H1 (cell line): ENCODE measurements at regions not wholly inside any gene's neighbourhood (a gene's known extent, or its start where the extent isn't known, plus 50 kb on each side); places are given as distances from the start of the nearest gene placed in this dataset.

ENCODE experiments used
- CTCF ChIA-PET: fragments of 300-600 bp; sonication (Branson Sonifier 250); formaldehyde crosslinking; loops from one replicate; lab custom pipeline; 2021; ENCODE audit not compliant: partially characterized antibody; lab: Charles Lee
- POLR2A ChIA-PET: fragments of 300-600 bp; sonication (Branson Sonifier 250); formaldehyde crosslinking; loops from one replicate; lab custom pipeline; 2021; ENCODE audit warnings: inconsistent platforms; ENCODE audit not compliant: partially characterized antibody; lab: Charles Lee
- DNase-seq, 2 experiments: peaks; one replicate each; pipeline versions ENCODE4 v3.0.0 to v3.0.0-alpha.2; 2010 to 2022; ENCODE audit warnings: low spot score in 2 of 2, low read depth in 1 of 2, mixed read lengths in 1 of 2
- FAIRE-seq: peaks from 2 replicates; lab custom pipeline; 2011; peaks lifted over from hg19 to GRCh38; lab: Jason Lieb, UNC
- H2AFZ ChIP-seq: 2 replicates; pipeline ENCODE4 v1.8.1; 2012; ENCODE audit warnings: low read length, inconsistent platforms
- H2AK5ac ChIP-seq: 2 replicates; pipeline ENCODE4 v1.6.1; 2013; ENCODE audit warnings: low read depth, low read length
- H2BK120ac ChIP-seq: replicated peaks from 2 replicates; pipeline ENCODE3; 2013; ENCODE audit warnings: low read depth, low read length, inconsistent platforms
- H2BK12ac ChIP-seq: 2 replicates; pipeline ENCODE4 v1.6.1; 2013; ENCODE audit warnings: low read depth, low read length
- H2BK15ac ChIP-seq: 2 replicates; pipeline ENCODE4 v1.6.1; 2013; ENCODE audit warnings: low read length
- H2BK20ac ChIP-seq: 2 replicates; pipeline ENCODE4 v1.6.1; 2013; ENCODE audit warnings: low read length
- H2BK5ac ChIP-seq: 2 replicates; pipeline ENCODE4 v1.6.1; 2013; ENCODE audit warnings: low read depth, low read length
- H3K14ac ChIP-seq: 2 replicates; pipeline ENCODE4 v1.6.1; 2013; ENCODE audit warnings: inconsistent platforms; ENCODE audit not compliant: insufficient read length
- H3K18ac ChIP-seq: 2 replicates; pipeline ENCODE4 v1.6.1; 2013; ENCODE audit warnings: low read length; ENCODE audit errors: extremely low read depth
- H3K23ac ChIP-seq: 2 replicates; pipeline ENCODE4 v1.6.1; 2013; ENCODE audit warnings: inconsistent platforms; ENCODE audit not compliant: insufficient read length
- H3K23me2 ChIP-seq: 2 replicates; pipeline ENCODE4 v1.6.1; 2013; ENCODE audit warnings: low read depth, low read length
- H3K27ac ChIP-seq: 2 replicates; pipeline ENCODE4 v1.6.1; 2011; ENCODE audit warnings: low read depth, low read length, inconsistent platforms
- H3K27me3 ChIP-seq, 4 experiments: replicated peaks in 1 of 4; 1 replicate in 1 of 4; 2 replicates in 3 of 4; pipeline versions ENCODE4 v1.6.1 to v1.8.1; 2011 to 2013; ENCODE audit warnings: low read length in 3 of 4, mild to moderate bottlenecking in 3 of 4, inconsistent platforms in 2 of 4, mixed read lengths in 2 of 4, moderate library complexity in 1 of 4; ENCODE audit not compliant: control insufficient read depth in 3 of 4, insufficient read depth in 3 of 4; ENCODE audit errors: extremely low read depth in 1 of 4
- H3K36me3 ChIP-seq, 4 experiments: 2 replicates each; pipeline versions ENCODE4 v1.6.1 to v1.8.1; 2011 to 2013; ENCODE audit warnings: mild to moderate bottlenecking in 4 of 4, low read length in 3 of 4, moderate library complexity in 2 of 4, control low read depth in 1 of 4, inconsistent platforms in 1 of 4; ENCODE audit not compliant: insufficient read depth in 4 of 4, control insufficient read depth in 2 of 4
- H3K4ac ChIP-seq: replicated peaks from 2 replicates; pipeline ENCODE3; 2013; ENCODE audit warnings: low read length, low read depth, mixed read lengths, inconsistent platforms; ENCODE audit not compliant: insufficient read length
- H3K4me1 ChIP-seq, 4 experiments: replicated peaks in 1 of 4; 1 replicate in 1 of 4; 2 replicates in 3 of 4; pipeline versions ENCODE4 v1.6.1 to v1.8.1; 2011 to 2013; ENCODE audit warnings: low read length in 3 of 4, inconsistent platforms in 2 of 4, mixed read lengths in 1 of 4; ENCODE audit not compliant: insufficient read depth in 4 of 4, control insufficient read depth in 3 of 4
- H3K4me2 ChIP-seq, 2 experiments: 2 replicates each; pipeline versions ENCODE4 v1.6.1 to v1.8.1; 2011 to 2013; ENCODE audit warnings: low read depth in 2 of 2, low read length in 2 of 2, control low read depth in 1 of 2, inconsistent platforms in 1 of 2, mild to moderate bottlenecking in 1 of 2; ENCODE audit not compliant: insufficient read depth in 1 of 2
- H3K4me3 ChIP-seq, 4 experiments: fragments of 200-600, 300-600 bp in 1 of 4; sonication (generic), shearing (Covaris generic), sonication (Bioruptor Twin) in 1 of 4; 2 replicates each; pipeline versions ENCODE4 v1.5.1 to v1.8.1; 2011 to 2016; ENCODE audit warnings: low read length in 4 of 4, low read depth in 3 of 4, control low read depth in 2 of 4, inconsistent platforms in 2 of 4, mild to moderate bottlenecking in 2 of 4, mixed read lengths in 1 of 4, moderate library complexity in 1 of 4; ENCODE audit not compliant: insufficient read depth in 2 of 4; ENCODE audit errors: extremely low read depth in 1 of 4
- H3K56ac ChIP-seq: replicated peaks from 2 replicates; pipeline ENCODE3; 2013; ENCODE audit warnings: low read depth, mild to moderate bottlenecking, mixed read lengths, low read length, inconsistent platforms; ENCODE audit not compliant: insufficient read length
- H3K79me1 ChIP-seq: 2 replicates; pipeline ENCODE4 v1.6.1; 2013; ENCODE audit warnings: low read depth, low read length, control low read depth
- H3K79me2 ChIP-seq, 2 experiments: 2 replicates each; pipeline versions ENCODE4 v1.6.1 to v1.8.1; 2012 to 2013; ENCODE audit warnings: low read length in 2 of 2, mild to moderate bottlenecking in 2 of 2, inconsistent platforms in 1 of 2; ENCODE audit not compliant: insufficient read depth in 2 of 2, control insufficient read depth in 1 of 2
- H3K9ac ChIP-seq, 4 experiments: replicated peaks in 1 of 4; 1 replicate in 1 of 4; 2 replicates in 3 of 4; pipeline versions ENCODE4 v1.6.1 to v1.8.1; 2011 to 2013; ENCODE audit warnings: low read depth in 3 of 4, low read length in 3 of 4, control low read depth in 2 of 4, mild to moderate bottlenecking in 2 of 4, moderate library complexity in 2 of 4, inconsistent platforms in 1 of 4; ENCODE audit errors: extremely low read depth in 1 of 4
- H3K9me3 ChIP-seq, 2 experiments: 2 replicates each; pipeline versions ENCODE4 v1.6.1 to v1.8.1; 2012 to 2013; ENCODE audit warnings: mild to moderate bottlenecking in 2 of 2, moderate library complexity in 2 of 2, control low read depth in 1 of 2, inconsistent platforms in 1 of 2, low read depth in 1 of 2, low read length in 1 of 2, mixed read lengths in 1 of 2; ENCODE audit not compliant: insufficient read depth in 2 of 2
- H4K20me1 ChIP-seq, 2 experiments: replicated peaks in 1 of 2; 2 replicates each; pipeline versions ENCODE3 to v1.8.1; 2011 to 2013; ENCODE audit warnings: inconsistent platforms in 2 of 2, low read length in 2 of 2, mild to moderate bottlenecking in 1 of 2; ENCODE audit not compliant: insufficient read depth in 2 of 2, control insufficient read depth in 1 of 2
- H4K5ac ChIP-seq: 2 replicates; pipeline ENCODE4 v1.6.1; 2013; ENCODE audit warnings: low read length, low read depth, mixed read lengths, inconsistent platforms; ENCODE audit not compliant: insufficient read length
- H4K8ac ChIP-seq: 2 replicates; pipeline ENCODE4 v1.8.0; 2013; ENCODE audit warnings: mild to moderate bottlenecking, moderate library complexity, low read length, inconsistent platforms; ENCODE audit not compliant: insufficient read depth; ENCODE audit errors: extremely low read depth
- H4K91ac ChIP-seq: replicated peaks from 2 replicates; pipeline ENCODE3; 2013; ENCODE audit warnings: low read length, mixed read lengths, inconsistent platforms; ENCODE audit not compliant: insufficient read length
- ASH2L ChIP-seq: fragments of 200-600, 300-600 bp; sonication (generic); IDR thresholded peaks from one replicate; pipeline ENCODE4 v1.7.1; 2017; ENCODE audit warnings: low read length
- CBX5 ChIP-seq: fragments of 300-800, 300-1000 bp; sonication (generic); IDR thresholded peaks from 2 replicates; pipeline ENCODE4 v1.7.1; 2016; ENCODE audit warnings: antibody characterized with exemption, low read length, low read depth
- CBX8 ChIP-seq: fragments of 300-800, 300-1000 bp; sonication (generic); IDR thresholded peaks from 2 replicates; pipeline ENCODE4 v1.7.1; 2016; ENCODE audit warnings: low read depth, low read length, borderline replicate concordance
- EZH2 ChIP-seq: fragments of 200-600 bp; sonication (generic); IDR thresholded peaks from 2 replicates; pipeline ENCODE4 v1.7.1; 2012; ENCODE audit warnings: low read depth, mild to moderate bottlenecking, moderate library complexity, low read length, inconsistent platforms; ENCODE audit not compliant: severe bottlenecking
- HDAC2 ChIP-seq, 2 experiments: fragments of 300-600 bp in 1 of 2; sonication (generic) in 1 of 2; IDR thresholded peaks; 2 replicates each; pipeline ENCODE4 v1.6.1; 2011 to 2012; ENCODE audit warnings: low read depth in 2 of 2, low read length in 2 of 2, mild to moderate bottlenecking in 2 of 2, moderate library complexity in 2 of 2, borderline replicate concordance in 1 of 2, inconsistent platforms in 1 of 2
- RAD21 ChIP-seq, 2 experiments: IDR thresholded peaks in 1 of 2; conservative IDR thresholded peaks in 1 of 2; 2 replicates each; pipeline ENCODE4 v1.6.1; 2011; ENCODE audit warnings: low read depth in 2 of 2, low read length in 2 of 2, improper control_type of control experiment in 1 of 2, inconsistent platforms in 1 of 2, mild to moderate bottlenecking in 1 of 2, moderate library complexity in 1 of 2
- RBBP5 ChIP-seq: IDR thresholded peaks from 2 replicates; pipeline ENCODE4 v1.7.1; 2012; ENCODE audit warnings: low read depth, mild to moderate bottlenecking, inconsistent platforms, low read length, moderate library complexity, borderline replicate concordance
- RFX5 ChIP-seq: IDR thresholded peaks from 2 replicates; pipeline ENCODE4 v1.6.1; 2011; ENCODE audit warnings: low read depth, low read length, improper control_type of control experiment, borderline replicate concordance
- SP4 ChIP-seq: IDR thresholded peaks from 2 replicates; pipeline ENCODE4 v1.6.1; 2012; ENCODE audit warnings: low read length, inconsistent platforms
- TBP ChIP-seq: IDR thresholded peaks from 2 replicates; pipeline ENCODE4 v1.6.1; 2011; ENCODE audit warnings: low read depth, low read length, improper control_type of control experiment
- TCF12 ChIP-seq: IDR thresholded peaks from 2 replicates; pipeline ENCODE4 v1.6.1; 2011; ENCODE audit warnings: low read depth, mild to moderate bottlenecking, low read length
- WGBS, 2 experiments: shearing (Covaris generic) in 1 of 2; methylation state at CpG; one replicate each; pipeline versions ENCODE4 v1.1.6 to v1.1.7; 2013 to 2015; ENCODE audit warnings: low lambda C conversion rate in 2 of 2, mixed read lengths in 2 of 2, inconsistent platforms in 1 of 2, low coverage in 1 of 2, missing lambda C conversion rate in 1 of 2; ENCODE audit not compliant: insufficient replicate concordance in 2 of 2, insufficient coverage in 1 of 2, insufficient read length in 1 of 2; ENCODE audit errors: extremely low coverage in 1 of 2, missing lambda C conversion rate in 1 of 2; 5-methylcytosine and 5-hydroxymethylcytosine counted together
- TF ChIP-seq, protein P1 (sequence below): IDR thresholded peaks from 2 replicates; pipeline ENCODE4 v1.6.1; 2011; ENCODE audit warnings: low read length, improper control_type of control experiment

DNA sequence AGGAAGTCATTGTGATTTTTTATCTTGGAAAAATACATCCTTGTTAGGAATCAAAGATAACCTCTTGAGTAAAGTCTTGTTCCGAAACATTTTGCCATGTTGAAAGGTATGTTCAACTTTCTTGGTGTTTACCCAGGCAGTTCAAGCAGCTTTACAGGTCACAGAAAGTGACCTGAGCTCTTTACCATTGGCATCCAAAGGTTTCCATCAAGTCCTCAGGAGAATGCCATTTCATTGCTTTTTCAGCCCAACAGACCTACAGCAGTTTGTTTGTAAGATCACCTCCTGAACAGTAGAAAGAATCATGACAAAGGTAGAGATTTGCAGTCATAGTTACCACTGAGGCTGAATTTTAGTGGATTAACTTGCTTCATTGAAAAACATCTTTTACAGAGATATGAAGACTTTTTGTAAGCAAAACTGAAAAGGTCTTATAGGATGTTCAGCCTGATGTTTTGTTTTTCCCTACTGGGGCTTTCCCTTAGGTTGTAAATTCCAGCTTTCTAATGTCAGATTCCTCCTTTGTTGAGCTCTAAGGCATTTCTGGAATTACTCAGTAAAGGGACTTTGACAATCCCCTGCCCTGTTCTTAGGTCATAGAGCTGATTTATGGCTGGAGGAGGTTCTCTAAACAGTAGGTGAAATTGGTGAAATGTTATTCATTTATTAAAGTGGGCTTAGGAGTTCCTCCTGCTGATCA is 236.8 kb upstream of the RBMS1 start:
- H4K8ac ChIP-seq = no peak overlapping the region
- FAIRE-seq = no peak
- POLR2A ChIA-PET = no interaction called here
- TF ChIP-seq TCF12 (no peak), EZH2 (no peak), CBX8 (no peak), CBX5 (no peak), ASH2L (no peak), SP4 (no peak), HDAC2 (IDR thresholded peaks at IDR 0.05; ENCODE audit: borderline replicate concordance in 1 of 2, low read depth in 2 of 2, low read length in 2 of 2) (no peak), RFX5 (no peak), TBP (no peak), RBBP5 (no peak), RAD21 (IDR thresholded peaks at IDR 0.05 in 1 of 2, conservative IDR thresholded peaks at IDR 0.05 in 1 of 2; ENCODE audit: low read depth in 2 of 2, low read length in 2 of 2) (no peak)
- TF ChIP-seq, protein P1, sequence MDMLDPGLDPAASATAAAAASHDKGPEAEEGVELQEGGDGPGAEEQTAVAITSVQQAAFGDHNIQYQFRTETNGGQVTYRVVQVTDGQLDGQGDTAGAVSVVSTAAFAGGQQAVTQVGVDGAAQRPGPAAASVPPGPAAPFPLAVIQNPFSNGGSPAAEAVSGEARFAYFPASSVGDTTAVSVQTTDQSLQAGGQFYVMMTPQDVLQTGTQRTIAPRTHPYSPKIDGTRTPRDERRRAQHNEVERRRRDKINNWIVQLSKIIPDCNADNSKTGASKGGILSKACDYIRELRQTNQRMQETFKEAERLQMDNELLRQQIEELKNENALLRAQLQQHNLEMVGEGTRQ = no peak

More for the DNA sequence above, 236.8 kb upstream of the RBMS1 start:
- no peak overlapping the region for H3K27ac ChIP-seq
- no peaks in the 10 kb centered on the region for H3K27me3 ChIP-seq
- peak overlapping the region; percentile 26 for H2BK120ac ChIP-seq
- no peak overlapping the region for H2BK15ac ChIP-seq
- no peak overlapping the region for H3K14ac ChIP-seq
- no peak overlapping the region for H2AK5ac ChIP-seq
- no peak overlapping the region for H3K18ac ChIP-seq
- H3K36me3 ChIP-seq = no peaks in the 10 kb centered on the region
- no peaks in the 10 kb centered on the region for H3K23me2 ChIP-seq
- H3K4me3 ChIP-seq = no peak overlapping the region
- H3K79me1 ChIP-seq = no peaks in the 10 kb centered on the region
- no peaks in the 10 kb centered on the region for H3K79me2 ChIP-seq
- H3K4me1 ChIP-seq = peaks cover 0 to 15% (median 2%) of the 10 kb centered on the region in 4 experiments; a peak in 2 of 7 replicates
- H3K4ac ChIP-seq = no peak overlapping the region
- no peak overlapping the region for H3K56ac ChIP-seq
- H4K5ac ChIP-seq = peak overlapping the region; percentile 58
- no peaks in the 10 kb centered on the region for H3K9me3 ChIP-seq
- no peak overlapping the region for H2BK20ac ChIP-seq
- no peak overlapping the region; the same call in 1 of the 2 replicates for H2BK12ac ChIP-seq
- 86% methylated on average over 1 of the region's 1 CpG; no CpG with 5 or more reads in 1 of the 2 experiments for WGBS, 2 experiments
- CTCF ChIA-PET = interaction anchor here (1.2 kb wide), 1 partner anchor 190 kb away, joined by 3 read pairs; no protein-coding TSS in a partner anchor
- H3K23ac ChIP-seq = no peak overlapping the region
- H3K9ac ChIP-seq = no peak overlapping the region
- no peak overlapping the region for H3K4me2 ChIP-seq
- H4K91ac ChIP-seq = no peak overlapping the region
- DNase-seq = no peak
- H2AFZ ChIP-seq = no peak overlapping the region
- H2BK5ac ChIP-seq = no peak overlapping the region
- H4K20me1 ChIP-seq = no peaks in the 10 kb centered on the region
